ENCODE measurements at regions not wholly inside any gene's neighbourhood (a gene's known extent, or its start where the extent isn't known, plus 50 kb on each side); places are given as distances from the start of the nearest gene placed in this dataset.
A peak's percentile ranks its signal among the peaks of the same experiment; 100 is the strongest.

DNA sequence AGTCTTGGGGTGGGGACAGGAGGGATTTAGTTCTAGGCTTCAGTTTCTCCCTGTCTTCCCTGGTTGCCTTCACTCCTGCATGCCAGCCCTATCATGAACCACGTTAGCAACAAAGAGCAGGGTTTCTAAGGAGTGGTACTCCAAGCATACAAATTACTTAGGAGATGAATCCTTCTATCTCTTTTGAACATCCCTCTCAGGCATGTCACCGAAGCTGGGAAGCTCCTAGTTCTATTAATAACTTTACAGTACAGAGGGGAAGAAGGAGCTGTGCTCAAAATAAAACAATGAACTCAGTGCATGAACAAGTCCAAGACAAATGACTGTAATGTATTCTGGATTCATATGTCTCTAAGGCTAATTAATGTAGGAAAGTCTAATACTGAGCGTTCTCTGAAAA lies 450.6 kb upstream of the RASGEF1B start:
- no peak overlapping the region for H3K4me3 Mint-ChIP-seq
- H3K4me1 Mint-ChIP-seq = peaks cover 25% of the 10 kb centered on the region
- TF ChIP-seq, protein P1, sequence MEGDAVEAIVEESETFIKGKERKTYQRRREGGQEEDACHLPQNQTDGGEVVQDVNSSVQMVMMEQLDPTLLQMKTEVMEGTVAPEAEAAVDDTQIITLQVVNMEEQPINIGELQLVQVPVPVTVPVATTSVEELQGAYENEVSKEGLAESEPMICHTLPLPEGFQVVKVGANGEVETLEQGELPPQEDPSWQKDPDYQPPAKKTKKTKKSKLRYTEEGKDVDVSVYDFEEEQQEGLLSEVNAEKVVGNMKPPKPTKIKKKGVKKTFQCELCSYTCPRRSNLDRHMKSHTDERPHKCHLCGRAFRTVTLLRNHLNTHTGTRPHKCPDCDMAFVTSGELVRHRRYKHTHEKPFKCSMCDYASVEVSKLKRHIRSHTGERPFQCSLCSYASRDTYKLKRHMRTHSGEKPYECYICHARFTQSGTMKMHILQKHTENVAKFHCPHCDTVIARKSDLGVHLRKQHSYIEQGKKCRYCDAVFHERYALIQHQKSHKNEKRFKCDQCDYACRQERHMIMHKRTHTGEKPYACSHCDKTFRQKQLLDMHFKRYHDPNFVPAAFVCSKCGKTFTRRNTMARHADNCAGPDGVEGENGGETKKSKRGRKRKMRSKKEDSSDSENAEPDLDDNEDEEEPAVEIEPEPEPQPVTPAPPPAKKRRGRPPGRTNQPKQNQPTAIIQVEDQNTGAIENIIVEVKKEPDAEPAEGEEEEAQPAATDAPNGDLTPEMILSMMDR (IDR thresholded peaks at IDR 0.05) = no peak
- no peak overlapping the region for H3K27ac Mint-ChIP-seq
- peaks cover 5% of the 10 kb centered on the region for H3K27me3 Mint-ChIP-seq (ENCODE audit: low read depth, poor library complexity)
- H3K36me3 Mint-ChIP-seq (ENCODE audit: low read depth) = no peaks in the 10 kb centered on the region
- DNase-seq = no peak
- no peaks in the 10 kb centered on the region for H3K9me3 Mint-ChIP-seq

DNA sequence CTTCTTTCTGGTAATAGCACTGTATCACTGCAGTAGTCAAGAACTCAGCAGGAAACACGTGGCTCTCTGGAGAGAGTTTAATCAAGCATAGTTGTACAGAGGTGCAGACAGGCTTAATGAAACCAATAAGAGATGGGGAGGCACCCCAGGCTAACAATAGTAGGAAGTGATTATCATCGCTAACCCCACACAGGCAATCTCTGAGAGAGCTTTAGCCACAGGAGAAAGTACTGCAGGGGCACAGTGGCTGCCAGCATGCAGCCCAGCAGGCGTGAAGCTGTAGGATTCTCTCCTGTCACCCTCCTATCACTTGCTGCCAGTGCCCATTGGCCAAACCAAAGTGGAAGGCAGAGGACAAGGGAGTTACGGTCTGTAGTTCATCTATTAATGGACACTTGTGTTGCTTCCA lies 450.0 kb upstream of the RASGEF1B start:
- Mint-ChIP-seq H3K27ac (no peak overlapping the region), H3K4me1 (peaks cover 25% of the 10 kb centered on the region), H3K9me3 (no peaks in the 10 kb centered on the region), H3K27me3 (ENCODE audit: low read depth, poor library complexity) (peaks cover 5% of the 10 kb centered on the region), H3K4me3 (no peak overlapping the region), H3K36me3 (ENCODE audit: low read depth) (no peaks in the 10 kb centered on the region)
- DNase-seq = no peak
- TF ChIP-seq, protein P1 (IDR thresholded peaks at IDR 0.05) = no peak

DNA sequence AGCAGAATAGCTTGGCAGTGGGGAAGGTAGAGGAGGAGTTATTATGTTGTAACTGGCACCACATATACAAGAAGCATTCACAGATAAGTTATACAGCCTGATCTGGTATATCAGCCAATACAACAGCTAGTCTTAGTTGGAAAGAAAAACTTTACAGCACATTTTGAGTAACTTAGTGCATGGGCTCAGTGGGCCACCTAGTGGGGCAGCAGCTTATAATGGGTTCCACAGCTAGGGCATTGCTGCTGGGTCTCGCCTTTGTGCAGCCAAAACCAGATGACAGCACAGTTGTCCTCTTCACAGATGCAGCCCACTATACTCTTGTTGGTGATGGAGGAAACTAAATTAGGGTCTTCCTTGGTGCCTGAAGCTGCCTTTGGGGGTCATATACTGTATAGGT lies 448.1 kb upstream of the RASGEF1B start:
- H3K9me3 Mint-ChIP-seq = peaks cover 3% of the 10 kb centered on the region

DNA sequence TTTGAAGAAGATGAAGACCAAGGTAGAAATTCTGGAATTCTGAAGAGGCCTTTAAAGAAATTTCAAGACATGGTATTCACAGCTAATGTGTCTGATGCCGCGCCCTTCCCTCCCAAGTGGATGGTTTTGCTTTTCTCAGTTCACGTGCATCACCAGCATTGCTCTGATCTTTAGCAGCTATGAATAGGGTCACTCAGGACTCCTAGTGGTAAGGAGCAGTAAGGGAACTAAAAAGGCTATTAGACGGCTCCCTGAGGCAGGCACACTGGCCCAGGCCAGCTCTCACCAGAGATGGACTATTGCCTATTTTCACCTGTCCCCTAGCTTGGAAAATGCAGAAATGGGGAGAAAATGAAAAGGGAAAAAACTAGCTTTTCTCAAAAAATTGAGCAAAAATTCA lies 447.5 kb upstream of the RASGEF1B start:
- DNase-seq = no peak
- no peak overlapping the region for H3K27ac Mint-ChIP-seq
- peaks cover 8% of the 10 kb centered on the region for H3K27me3 Mint-ChIP-seq (ENCODE audit: low read depth, poor library complexity)
- H3K9me3 Mint-ChIP-seq = peaks cover 3% of the 10 kb centered on the region
- H3K4me3 Mint-ChIP-seq = no peak overlapping the region
- TF ChIP-seq, protein P1 (IDR thresholded peaks at IDR 0.05) = peak; percentile 47
- H3K36me3 Mint-ChIP-seq (ENCODE audit: low read depth) = no peaks in the 10 kb centered on the region
- peaks cover 24% of the 10 kb centered on the region for H3K4me1 Mint-ChIP-seq

More for the DNA sequence above, 448.1 kb upstream of the RASGEF1B start:
- H3K27me3 Mint-ChIP-seq (ENCODE audit: low read depth, poor library complexity) = peaks cover 8% of the 10 kb centered on the region
- no peak overlapping the region for H3K27ac Mint-ChIP-seq
- H3K4me3 Mint-ChIP-seq = no peak overlapping the region
- peaks cover 25% of the 10 kb centered on the region for H3K4me1 Mint-ChIP-seq
- H3K36me3 Mint-ChIP-seq (ENCODE audit: low read depth) = no peaks in the 10 kb centered on the region
- DNase-seq = no peak
- TF ChIP-seq, protein P1 (IDR thresholded peaks at IDR 0.05) = no peak

DNA sequence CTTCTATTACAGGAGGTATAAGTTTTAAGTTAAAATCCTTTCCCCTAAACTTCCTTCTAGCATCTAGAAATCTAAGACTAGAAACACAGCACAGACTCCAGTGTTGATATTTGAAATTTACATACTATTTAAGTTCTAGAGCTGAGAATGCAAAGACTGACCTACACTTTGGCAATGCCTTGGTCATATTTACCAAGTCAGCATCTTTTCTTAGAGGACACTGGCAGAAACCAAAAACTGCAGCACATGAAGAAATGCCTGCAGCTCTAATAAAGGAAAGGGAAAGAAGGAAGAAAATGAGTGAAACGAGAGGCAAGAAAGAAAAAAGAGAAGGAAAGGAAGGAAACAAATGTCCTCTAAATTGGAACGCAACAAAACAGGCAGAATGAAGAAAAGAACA lies 443.7 kb upstream of the RASGEF1B start:
- TF ChIP-seq, protein P1 (IDR thresholded peaks at IDR 0.05) = no peak
- Mint-ChIP-seq H3K4me1 (peaks cover 21% of the 10 kb centered on the region), H3K27me3 (ENCODE audit: low read depth, poor library complexity) (peaks cover 6% of the 10 kb centered on the region), H3K9me3 (peaks cover 3% of the 10 kb centered on the region), H3K36me3 (ENCODE audit: low read depth) (no peaks in the 10 kb centered on the region), H3K27ac (no peak overlapping the region), H3K4me3 (no peak overlapping the region)
- no peak for DNase-seq

DNA sequence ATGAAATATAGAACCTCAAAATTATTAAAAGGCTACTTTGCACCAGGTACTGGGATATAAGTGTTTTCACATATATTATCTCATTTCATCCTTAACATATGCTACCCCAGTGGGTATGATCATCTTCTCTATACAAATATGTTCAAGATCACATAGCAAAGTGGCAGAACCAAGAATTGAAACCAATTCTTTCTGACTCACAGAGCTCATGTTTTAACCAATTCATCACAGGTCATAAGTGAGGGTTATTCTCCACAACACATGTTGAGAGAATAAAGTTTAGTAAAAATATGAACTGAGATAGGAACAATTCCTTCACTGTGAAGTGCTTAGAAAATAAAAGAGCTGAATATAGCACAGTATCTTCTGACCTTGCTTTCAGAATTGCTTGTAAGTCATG lies 442.9 kb upstream of the RASGEF1B start:
- no peak for DNase-seq
- H3K4me3 Mint-ChIP-seq = no peak overlapping the region
- peaks cover 21% of the 10 kb centered on the region for H3K4me1 Mint-ChIP-seq
- TF ChIP-seq, protein P1 (IDR thresholded peaks at IDR 0.05) = no peak
- peaks cover 3% of the 10 kb centered on the region for H3K9me3 Mint-ChIP-seq
- no peaks in the 10 kb centered on the region for H3K36me3 Mint-ChIP-seq (ENCODE audit: low read depth)
- H3K27ac Mint-ChIP-seq = no peak overlapping the region
- H3K27me3 Mint-ChIP-seq (ENCODE audit: low read depth, poor library complexity) = peaks cover 6% of the 10 kb centered on the region

Measured in nephron progenitor cell (in vitro differentiated cells).